ENCODE measurements at regions not wholly inside any gene's neighbourhood (a gene's known extent, or its start where the extent isn't known, plus 50 kb on each side); places are given as distances from the start of the nearest gene placed in this dataset.

DNA sequence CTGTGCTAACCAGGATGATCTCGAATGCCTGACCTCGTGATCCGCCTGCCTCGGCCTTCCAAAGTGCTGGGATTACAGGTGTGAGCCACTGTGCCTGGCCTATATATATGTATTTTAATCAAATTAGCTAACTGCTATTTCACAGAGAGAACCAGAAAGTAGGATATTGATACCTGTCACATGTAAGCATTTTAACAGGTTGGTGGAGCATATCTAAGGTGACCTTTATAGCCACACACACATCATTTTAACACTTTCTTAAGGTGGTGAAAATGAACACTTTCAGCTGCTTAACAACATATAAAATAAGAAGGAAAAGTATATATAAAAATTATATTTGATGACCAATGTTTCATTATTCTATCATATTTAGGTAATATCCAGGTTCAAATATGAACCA lies 57.0 kb upstream of the ATF7IP start:
- H3K4me1 ChIP-seq (ENCODE audit: insufficient read depth), result no peaks in the 10 kb centered on the region
- DNase-seq (ENCODE audit: low spot score), result no peak
- no peaks in the 10 kb centered on the region for H3K4me1 Mint-ChIP-seq
- H3K36me3 ChIP-seq (ENCODE audit: insufficient read depth), result no peaks in the 10 kb centered on the region
- H3K36me3 Mint-ChIP-seq (ENCODE audit: low read depth), result no peaks in the 10 kb centered on the region
- no peaks in the 10 kb centered on the region for H3K27me3 Mint-ChIP-seq (ENCODE audit: insufficient read depth, low read depth, poor library complexity)
- no peak overlapping the region for H3K27ac ChIP-seq (ENCODE audit: low read depth)
- H3F3A ChIP-seq (replicated peaks; ENCODE audit: low read depth), result no peaks in the 10 kb centered on the region
- no peaks in the 10 kb centered on the region for H3K9me2 ChIP-seq (ENCODE audit: insufficient read depth)
- ATAC-seq, result no peak
- no peak overlapping the region for H2AFZ ChIP-seq
- no peaks in the 10 kb centered on the region for H4K20me1 ChIP-seq (replicated peaks; ENCODE audit: insufficient read depth)
- H3K9me3 Mint-ChIP-seq, result peaks cover 3% of the 10 kb centered on the region; the same call in 1 of the 3 replicates
- H3K27ac Mint-ChIP-seq, result no peak overlapping the region
- H3K79me2 ChIP-seq (replicated peaks; ENCODE audit: insufficient read depth), result no peaks in the 10 kb centered on the region
- no peak overlapping the region for H3K4me3 ChIP-seq
- H3K27me3 ChIP-seq (ENCODE audit: insufficient read depth), result no peaks in the 10 kb centered on the region
- no peak overlapping the region for H3K4me2 ChIP-seq
- TF ChIP-seq EZH2 (IDR thresholded peaks at IDR 0.05; ENCODE audit: low read depth, unreplicated experiment) (no peak), CREB1 (CRISPR knock-in tag; IDR thresholded peaks at IDR 0.05; ENCODE audit: low read depth) (no peak), EZH2phosphoT487 (IDR thresholded peaks at IDR 0.05; ENCODE audit: unreplicated experiment) (no peak), POLR2AphosphoS5 (IDR thresholded peaks at IDR 0.05; ENCODE audit: low read depth) (no peak), ZNF331 (CRISPR knock-in tag; IDR thresholded peaks at IDR 0.05; ENCODE audit: low read depth) (no peak), STAT1 (IDR thresholded peaks at IDR 0.05; ENCODE audit: unreplicated experiment) (no peak), ZNF114 (CRISPR knock-in tag; IDR thresholded peaks at IDR 0.05) (no peak), JUNB (IDR thresholded peaks at IDR 0.05; ENCODE audit: unreplicated experiment) (no peak), NANOG (IDR thresholded peaks at IDR 0.05; ENCODE audit: borderline replicate concordance) (no peak)
- TF ChIP-seq, protein P1, sequence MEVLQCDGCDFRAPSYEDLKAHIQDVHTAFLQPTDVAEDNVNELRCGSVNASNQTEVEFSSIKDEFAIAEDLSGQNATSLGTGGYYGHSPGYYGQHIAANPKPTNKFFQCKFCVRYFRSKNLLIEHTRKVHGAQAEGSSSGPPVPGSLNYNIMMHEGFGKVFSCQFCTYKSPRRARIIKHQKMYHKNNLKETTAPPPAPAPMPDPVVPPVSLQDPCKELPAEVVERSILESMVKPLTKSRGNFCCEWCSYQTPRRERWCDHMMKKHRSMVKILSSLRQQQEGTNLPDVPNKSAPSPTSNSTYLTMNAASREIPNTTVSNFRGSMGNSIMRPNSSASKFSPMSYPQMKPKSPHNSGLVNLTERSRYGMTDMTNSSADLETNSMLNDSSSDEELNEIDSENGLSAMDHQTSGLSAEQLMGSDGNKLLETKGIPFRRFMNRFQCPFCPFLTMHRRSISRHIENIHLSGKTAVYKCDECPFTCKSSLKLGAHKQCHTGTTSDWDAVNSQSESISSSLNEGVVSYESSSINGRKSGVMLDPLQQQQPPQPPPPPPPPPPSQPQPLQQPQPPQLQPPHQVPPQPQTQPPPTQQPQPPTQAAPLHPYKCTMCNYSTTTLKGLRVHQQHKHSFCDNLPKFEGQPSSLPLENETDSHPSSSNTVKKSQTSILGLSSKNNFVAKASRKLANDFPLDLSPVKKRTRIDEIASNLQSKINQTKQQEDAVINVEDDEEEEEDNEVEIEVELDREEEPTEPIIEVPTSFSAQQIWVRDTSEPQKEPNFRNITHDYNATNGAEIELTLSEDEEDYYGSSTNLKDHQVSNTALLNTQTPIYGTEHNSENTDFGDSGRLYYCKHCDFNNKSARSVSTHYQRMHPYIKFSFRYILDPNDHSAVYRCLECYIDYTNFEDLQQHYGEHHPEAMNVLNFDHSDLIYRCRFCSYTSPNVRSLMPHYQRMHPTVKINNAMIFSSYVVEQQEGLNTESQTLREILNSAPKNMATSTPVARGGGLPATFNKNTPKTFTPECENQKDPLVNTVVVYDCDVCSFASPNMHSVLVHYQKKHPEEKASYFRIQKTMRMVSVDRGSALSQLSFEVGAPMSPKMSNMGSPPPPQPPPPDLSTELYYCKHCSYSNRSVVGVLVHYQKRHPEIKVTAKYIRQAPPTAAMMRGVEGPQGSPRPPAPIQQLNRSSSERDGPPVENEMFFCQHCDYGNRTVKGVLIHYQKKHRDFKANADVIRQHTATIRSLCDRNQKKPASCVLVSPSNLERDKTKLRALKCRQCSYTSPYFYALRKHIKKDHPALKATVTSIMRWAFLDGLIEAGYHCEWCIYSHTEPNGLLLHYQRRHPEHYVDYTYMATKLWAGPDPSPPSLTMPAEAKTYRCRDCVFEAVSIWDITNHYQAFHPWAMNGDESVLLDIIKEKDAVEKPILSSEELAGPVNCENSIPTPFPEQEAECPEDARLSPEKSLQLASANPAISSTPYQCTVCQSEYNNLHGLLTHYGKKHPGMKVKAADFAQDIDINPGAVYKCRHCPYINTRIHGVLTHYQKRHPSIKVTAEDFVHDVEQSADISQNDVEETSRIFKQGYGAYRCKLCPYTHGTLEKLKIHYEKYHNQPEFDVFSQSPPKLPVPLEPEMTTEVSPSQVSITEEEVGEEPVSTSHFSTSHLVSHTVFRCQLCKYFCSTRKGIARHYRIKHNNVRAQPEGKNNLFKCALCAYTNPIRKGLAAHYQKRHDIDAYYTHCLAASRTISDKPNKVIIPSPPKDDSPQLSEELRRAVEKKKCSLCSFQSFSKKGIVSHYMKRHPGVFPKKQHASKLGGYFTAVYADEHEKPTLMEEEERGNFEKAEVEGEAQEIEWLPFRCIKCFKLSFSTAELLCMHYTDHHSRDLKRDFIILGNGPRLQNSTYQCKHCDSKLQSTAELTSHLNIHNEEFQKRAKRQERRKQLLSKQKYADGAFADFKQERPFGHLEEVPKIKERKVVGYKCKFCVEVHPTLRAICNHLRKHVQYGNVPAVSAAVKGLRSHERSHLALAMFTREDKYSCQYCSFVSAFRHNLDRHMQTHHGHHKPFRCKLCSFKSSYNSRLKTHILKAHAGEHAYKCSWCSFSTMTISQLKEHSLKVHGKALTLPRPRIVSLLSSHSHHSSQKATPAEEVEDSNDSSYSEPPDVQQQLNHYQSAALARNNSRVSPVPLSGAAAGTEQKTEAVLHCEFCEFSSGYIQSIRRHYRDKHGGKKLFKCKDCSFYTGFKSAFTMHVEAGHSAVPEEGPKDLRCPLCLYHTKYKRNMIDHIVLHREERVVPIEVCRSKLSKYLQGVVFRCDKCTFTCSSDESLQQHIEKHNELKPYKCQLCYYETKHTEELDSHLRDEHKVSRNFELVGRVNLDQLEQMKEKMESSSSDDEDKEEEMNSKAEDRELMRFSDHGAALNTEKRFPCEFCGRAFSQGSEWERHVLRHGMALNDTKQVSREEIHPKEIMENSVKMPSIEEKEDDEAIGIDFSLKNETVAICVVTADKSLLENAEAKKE (CRISPR knock-in tag; IDR thresholded peaks at IDR 0.05), result no peak
- TF ChIP-seq, protein P2, sequence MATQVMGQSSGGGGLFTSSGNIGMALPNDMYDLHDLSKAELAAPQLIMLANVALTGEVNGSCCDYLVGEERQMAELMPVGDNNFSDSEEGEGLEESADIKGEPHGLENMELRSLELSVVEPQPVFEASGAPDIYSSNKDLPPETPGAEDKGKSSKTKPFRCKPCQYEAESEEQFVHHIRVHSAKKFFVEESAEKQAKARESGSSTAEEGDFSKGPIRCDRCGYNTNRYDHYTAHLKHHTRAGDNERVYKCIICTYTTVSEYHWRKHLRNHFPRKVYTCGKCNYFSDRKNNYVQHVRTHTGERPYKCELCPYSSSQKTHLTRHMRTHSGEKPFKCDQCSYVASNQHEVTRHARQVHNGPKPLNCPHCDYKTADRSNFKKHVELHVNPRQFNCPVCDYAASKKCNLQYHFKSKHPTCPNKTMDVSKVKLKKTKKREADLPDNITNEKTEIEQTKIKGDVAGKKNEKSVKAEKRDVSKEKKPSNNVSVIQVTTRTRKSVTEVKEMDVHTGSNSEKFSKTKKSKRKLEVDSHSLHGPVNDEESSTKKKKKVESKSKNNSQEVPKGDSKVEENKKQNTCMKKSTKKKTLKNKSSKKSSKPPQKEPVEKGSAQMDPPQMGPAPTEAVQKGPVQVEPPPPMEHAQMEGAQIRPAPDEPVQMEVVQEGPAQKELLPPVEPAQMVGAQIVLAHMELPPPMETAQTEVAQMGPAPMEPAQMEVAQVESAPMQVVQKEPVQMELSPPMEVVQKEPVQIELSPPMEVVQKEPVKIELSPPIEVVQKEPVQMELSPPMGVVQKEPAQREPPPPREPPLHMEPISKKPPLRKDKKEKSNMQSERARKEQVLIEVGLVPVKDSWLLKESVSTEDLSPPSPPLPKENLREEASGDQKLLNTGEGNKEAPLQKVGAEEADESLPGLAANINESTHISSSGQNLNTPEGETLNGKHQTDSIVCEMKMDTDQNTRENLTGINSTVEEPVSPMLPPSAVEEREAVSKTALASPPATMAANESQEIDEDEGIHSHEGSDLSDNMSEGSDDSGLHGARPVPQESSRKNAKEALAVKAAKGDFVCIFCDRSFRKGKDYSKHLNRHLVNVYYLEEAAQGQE (IDR thresholded peaks at IDR 0.05; ENCODE audit: unreplicated experiment), result no peak
- TF ChIP-seq, protein P3, sequence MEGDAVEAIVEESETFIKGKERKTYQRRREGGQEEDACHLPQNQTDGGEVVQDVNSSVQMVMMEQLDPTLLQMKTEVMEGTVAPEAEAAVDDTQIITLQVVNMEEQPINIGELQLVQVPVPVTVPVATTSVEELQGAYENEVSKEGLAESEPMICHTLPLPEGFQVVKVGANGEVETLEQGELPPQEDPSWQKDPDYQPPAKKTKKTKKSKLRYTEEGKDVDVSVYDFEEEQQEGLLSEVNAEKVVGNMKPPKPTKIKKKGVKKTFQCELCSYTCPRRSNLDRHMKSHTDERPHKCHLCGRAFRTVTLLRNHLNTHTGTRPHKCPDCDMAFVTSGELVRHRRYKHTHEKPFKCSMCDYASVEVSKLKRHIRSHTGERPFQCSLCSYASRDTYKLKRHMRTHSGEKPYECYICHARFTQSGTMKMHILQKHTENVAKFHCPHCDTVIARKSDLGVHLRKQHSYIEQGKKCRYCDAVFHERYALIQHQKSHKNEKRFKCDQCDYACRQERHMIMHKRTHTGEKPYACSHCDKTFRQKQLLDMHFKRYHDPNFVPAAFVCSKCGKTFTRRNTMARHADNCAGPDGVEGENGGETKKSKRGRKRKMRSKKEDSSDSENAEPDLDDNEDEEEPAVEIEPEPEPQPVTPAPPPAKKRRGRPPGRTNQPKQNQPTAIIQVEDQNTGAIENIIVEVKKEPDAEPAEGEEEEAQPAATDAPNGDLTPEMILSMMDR (conservative IDR thresholded peaks at IDR 0.05; ENCODE audit: low read depth in 2 of 2), result no peak
- TF ChIP-seq, protein P4, sequence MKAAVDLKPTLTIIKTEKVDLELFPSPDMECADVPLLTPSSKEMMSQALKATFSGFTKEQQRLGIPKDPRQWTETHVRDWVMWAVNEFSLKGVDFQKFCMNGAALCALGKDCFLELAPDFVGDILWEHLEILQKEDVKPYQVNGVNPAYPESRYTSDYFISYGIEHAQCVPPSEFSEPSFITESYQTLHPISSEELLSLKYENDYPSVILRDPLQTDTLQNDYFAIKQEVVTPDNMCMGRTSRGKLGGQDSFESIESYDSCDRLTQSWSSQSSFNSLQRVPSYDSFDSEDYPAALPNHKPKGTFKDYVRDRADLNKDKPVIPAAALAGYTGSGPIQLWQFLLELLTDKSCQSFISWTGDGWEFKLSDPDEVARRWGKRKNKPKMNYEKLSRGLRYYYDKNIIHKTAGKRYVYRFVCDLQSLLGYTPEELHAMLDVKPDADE (IDR thresholded peaks at IDR 0.05), result no peak
- no peak overlapping the region for H3K4me3 Mint-ChIP-seq

All from GM23338 (cell line).